ENCODE measurements at regions not wholly inside any gene's neighbourhood (a gene's known extent, or its start where the extent isn't known, plus 50 kb on each side); places are given as distances from the start of the nearest gene placed in this dataset.
"Not testable (repeated sequence)": the region's sequence is repeated elsewhere in the genome, so short reads cannot be mapped to it uniquely, and the experiment has no call there.

DNA sequence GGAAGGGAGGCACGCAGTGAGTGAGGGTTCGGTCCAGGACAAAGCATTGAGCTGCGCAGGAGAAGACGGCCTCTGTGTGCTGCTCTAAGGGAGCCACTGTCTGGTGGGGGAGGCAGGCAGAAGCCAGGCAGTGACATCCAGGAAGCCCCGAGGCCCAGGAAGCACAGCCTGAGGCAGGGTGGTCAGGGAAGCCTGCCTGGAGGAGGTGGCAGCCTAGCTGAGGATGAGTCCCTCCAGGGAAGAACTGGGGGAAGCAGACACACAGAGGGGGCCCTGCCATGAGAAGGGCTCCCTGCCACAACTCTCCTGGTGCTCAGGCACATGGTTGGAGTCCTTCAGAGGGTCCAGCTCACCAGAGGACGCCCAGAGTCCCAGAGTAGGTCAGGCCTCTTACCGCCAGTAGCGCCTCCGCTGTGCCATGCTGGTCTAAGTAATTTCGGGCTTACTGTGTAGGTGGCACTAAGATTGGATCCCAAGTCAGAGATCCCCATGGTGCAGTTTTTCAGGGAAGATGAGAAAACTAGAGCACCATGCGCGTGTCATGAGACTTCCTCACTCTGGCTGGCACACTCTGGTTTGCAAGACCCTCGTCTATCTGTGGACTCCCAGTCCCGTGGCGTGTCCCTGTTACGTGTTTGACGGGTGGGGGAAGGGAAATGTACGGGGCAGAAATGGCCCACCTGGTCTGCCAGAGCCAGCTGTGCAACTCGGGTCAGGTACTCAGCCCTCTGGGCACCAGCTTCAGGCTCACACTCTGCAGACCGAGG is 887.2 kb downstream of the BRD1 start:
- DNase-seq (ENCODE audit: low spot score) = no peak

DNA sequence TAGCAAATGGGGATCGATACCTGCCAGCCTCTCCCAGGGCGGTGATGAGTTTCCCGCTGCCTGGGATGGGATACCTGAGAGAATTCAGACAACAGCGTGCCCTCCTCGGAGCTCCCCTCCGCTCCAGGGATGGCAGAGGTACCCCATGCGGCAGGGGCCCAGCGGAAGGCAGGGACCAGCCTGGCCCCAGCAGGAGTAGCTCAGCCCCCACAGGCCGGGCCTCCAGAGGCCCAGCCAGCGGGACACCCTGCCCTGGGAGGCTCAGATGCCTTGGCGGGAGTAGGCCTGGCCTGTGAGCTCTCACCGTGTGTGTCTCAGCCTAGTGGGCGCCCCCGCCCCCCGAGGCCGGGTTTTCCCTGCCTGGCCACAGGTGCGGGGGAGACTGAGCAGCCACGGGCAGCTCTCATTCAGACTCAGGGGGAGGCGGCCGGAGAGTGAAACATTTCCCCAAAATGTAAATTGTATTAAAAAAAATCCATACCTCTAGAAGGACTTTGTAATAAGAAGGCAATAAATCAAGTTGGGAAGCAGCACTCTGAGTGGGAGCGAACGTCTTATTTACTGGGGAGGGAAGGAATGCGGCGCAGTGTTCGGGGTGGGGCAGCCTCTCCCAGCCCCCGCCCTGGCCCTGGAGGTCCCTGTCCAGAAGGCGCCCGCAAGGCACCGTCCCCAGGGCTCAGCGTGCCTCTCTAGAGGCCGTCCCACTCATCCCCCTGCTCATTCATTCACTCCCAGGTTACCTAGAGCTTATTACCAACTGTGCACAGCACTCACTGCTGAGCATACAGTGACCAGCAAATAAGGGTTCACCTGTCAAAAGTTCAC is 888.0 kb downstream of the BRD1 start:
- DNase-seq (ENCODE audit: low spot score) = no peak

DNA sequence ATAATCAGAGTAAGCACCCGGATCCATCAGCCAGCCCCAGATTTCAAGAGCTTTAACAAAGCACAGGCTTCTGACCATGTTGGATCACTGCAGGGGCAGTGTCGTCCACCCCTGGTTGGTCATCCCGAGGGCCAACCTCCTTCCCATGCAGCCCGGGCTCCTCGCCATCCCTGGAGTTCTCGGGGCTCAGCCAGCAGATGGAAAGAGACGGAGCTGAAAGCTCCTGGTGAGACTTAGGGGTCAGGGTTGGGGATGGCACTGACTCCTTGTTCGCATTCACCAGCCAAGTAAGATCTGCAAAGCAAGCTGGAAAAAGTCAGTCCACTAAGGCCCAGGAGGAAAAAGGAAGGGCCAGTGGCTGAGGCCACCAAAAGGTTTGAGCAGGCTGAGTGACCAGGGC is 888.9 kb downstream of the BRD1 start:
- no peak for DNase-seq (ENCODE audit: low spot score)

DNA sequence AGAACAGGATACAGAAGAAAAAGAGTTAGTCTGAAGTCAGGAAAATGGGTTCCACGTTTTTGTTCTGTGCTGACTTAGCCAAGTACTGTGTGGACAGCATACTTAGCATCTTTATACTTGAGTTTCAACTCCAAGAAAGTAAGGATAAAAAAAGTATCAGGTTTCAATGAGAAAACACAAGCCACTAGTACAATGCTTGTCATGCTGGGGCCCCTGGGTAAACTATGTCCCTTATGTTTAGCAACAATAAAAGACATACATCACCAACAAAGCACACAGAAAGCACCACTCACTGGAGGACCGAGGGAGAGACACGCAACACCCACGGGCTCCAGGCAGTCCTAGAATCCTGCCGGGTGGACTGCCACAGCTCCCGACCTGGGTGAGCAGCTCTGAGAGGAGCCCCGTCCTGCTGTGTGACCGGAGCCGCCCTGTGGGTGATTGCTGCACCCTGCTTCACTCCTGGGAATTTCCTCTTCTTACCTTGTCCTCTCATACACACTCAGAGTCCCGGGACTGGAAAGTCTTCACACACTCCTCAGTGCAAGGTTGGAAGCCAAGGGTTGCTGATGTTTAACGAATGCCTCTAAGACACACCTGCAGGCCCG is 890.5 kb downstream of the BRD1 start:
- no peak for DNase-seq (ENCODE audit: low spot score)

DNA sequence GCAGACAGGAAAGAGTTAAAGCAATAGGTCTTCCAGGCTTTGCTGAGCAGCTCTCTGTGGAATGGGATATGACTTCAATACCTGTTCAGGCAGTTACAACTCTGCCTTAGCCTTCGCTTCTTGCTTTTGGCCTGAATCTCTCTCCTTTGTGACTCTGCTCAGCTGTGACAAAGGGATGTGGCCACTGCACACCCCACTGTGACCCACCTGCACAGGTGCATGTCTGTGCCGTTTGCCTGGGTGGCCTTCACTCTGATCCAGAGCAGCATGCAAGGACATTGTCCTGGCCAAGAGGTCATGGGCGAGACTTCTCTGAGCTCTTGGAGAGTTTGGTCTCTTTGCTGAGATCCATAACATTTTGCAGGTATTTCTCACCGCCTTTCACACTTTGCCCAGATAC is 891.3 kb downstream of the BRD1 start:
- no peak for DNase-seq (ENCODE audit: low spot score)

DNA sequence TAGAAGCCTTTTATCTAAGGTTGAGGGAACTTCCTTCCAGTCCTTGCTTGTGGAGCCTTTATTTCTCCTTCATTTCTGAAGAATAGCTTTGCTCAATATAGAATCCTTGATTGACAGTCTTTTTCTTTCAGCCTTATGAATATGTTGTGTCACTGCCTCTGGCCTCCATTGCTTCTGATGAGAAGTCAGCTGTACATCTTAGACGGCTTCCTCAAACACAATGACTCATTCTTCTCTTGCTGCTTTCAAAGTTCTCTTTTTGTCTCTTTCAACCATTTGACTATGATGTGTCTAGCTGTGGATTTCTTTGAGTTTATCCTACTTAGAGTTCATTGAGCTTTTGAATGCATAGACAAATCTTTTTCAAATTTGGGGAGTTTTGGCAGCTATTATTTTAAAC is 893.2 kb downstream of the BRD1 start:
- DNase-seq (ENCODE audit: low spot score) = no peak

DNA sequence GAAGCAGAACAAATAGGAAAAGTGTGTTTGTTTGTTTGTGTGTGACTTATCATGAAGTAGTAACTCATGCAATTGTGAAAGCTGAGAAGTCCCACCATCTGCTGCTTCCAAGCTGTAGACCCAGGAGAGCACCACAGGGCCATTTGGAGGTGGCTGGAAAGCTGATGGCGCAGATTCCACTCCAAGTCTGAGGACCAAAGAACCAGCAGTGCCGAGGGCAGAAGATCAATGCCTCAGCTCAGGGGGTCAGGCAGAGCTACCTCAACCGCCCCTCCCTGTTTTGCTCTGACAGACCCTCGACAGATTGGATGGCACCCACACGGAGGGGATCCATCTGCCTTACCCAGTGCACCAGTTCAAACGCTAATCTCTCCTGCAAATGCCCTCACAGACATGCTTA is 896.2 kb downstream of the BRD1 start:
- no peak for DNase-seq (ENCODE audit: low spot score)

DNA sequence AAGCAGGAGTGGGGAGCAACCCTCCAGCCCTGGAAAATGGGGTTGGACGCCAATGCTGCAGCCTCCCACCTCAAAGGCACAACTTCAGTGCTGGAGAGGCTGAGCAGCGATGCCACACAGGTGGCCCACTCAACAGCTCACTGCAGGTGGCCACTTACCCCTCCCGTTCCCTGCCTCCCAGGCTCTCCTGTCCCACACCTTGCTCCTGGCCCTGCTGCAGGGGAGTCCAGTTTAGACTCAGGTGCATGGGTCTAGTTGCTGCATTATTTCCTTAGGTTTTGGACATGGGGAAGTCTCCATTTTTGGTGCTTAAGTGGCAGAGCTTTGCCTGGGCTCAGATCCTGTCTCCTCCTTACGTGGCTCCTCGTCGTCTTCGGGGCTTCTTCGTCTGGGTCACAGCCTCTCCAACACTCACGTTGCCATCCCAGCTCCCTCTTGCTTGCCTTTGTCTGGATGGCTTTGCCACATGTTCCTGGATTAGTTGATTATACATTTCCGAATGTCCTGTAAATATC is 898.3 kb downstream of the BRD1 start:
- no peak for DNase-seq (ENCODE audit: low spot score)

DNA sequence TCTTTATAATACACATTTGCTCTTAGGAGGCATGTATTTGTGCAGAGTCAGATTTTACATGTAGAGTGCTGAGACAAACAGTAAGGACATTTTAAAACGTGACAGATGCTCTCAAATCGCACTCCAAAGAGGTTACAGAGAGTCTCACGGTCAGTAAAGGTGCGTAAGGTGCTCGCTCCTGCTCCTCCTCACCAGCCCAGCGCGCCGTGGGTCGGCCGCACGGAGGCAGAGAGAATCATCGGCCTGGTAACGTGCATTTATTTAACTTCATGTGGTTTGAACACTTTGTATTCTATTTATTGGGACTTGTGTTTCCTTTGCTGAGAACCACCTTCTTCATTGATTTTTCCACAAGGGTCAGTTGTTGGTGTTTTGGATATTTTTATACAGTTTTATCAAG is 900.1 kb downstream of the BRD1 start:
- no peak for DNase-seq (ENCODE audit: low spot score)

DNA sequence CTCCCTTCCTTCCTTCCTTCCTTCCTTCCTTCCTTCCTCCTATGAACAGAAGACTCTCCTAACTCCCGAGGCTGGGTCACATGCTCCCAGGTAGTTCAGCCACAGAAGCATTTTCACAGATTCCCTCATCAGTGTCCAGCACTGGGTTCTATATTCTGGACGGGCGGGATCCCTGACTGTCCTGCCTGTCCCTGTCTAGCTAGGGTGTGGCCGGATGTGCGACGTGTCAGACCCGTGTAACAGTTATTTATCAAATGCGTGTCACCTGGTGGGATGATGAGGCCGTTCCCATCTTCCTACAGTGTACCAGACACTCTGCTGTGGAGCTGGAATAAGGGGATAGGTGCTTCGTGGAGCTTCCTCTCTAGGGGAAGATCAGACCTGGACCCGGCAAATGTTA is 901.0 kb downstream of the BRD1 start:
- DNase-seq (ENCODE audit: low spot score) = no peak

DNA sequence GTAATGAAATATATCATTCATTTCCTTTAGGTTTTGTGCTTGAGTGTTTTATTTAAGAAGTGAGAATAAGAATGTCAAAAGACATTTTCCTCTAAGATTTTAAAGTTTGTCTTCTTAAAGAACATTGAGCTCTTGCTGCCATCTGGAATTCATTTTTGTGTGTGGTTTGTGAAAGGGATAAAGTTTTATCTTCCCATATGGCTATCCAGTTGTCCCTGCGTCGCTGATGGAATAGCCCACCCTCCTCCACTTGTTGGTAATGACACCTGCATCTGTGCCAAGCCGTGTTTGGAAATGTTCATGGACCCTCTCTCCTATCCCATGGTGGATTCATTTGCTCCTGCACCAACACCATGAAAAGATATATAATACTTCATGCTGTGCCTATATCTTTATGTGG is 901.5 kb downstream of the BRD1 start:
- no peak for DNase-seq (ENCODE audit: low spot score)

DNA sequence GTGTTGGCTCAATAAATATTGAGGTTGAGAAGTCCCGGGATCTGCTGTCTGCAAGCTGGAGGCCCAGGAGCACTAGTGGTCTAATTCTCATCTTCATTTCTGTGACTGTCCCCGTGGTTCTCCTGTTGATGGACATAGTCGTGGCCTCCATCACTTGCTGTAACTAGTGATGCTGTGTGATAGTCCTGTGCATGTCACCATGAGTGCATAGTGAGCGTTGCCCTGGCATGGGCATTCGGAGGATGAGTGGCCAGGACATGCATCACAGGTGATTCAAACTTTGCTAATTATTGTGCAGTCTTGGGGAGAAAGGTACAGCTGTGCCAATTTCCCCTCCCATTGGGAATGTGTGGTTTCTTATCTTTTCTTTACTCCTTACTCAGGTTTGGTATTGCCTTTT is 902.2 kb downstream of the BRD1 start:
- no peak for DNase-seq (ENCODE audit: low spot score)

DNA sequence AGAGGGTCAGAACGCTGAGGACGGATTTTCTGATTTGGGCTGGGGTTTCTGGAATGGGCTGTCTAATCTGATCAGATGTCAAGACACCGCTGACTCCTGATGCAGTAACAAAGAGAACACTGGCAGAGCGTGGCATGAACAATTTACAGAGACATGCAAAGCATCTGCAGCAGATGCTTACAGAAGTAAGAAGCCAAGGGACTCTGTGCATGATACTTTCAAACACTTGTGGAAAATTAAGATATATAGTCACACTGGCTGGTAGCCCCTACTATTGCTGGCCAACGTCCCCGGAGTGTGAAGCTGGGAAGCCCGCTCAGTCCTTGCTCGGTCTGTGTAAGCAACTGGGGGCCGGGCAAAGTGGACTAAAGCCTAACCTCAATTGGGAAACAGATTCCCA is 903.7 kb downstream of the BRD1 start:
- DNase-seq (ENCODE audit: low spot score) = no peak

DNA sequence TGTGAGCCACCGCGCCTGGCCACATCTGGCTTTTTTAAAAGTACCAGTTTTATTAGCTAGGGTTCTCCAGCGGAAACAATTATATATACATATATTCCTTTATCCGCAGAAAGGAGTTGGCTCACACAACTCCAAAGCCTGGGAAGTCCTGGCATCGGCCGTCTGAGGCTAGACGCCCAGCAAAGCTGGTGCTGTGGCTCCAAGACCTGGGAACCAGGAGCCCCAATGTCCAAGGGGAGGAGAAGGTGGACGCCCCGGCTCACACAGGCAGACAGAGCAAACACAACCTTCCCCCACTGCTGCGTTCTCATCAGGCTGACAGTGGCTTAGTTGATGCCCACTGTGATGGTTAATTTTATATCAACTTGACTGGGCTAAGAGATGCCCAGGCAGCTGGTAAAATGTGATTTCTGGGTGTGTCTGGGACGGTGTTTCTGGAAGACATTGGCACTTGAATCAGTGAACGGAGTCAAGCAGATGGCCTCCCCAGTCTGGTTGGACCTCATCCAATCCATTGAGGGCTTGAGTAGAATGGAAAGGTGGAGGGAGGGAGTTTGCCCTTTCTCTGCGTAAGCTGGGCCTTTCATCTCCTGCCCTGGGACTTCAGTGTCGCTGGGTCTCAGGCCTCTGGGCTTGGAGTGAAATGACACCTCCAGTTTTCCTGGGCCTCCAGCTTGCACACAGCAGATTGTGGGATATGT is 904.4 kb downstream of the BRD1 start:
- DNase-seq (ENCODE audit: low spot score) = no peak

DNA sequence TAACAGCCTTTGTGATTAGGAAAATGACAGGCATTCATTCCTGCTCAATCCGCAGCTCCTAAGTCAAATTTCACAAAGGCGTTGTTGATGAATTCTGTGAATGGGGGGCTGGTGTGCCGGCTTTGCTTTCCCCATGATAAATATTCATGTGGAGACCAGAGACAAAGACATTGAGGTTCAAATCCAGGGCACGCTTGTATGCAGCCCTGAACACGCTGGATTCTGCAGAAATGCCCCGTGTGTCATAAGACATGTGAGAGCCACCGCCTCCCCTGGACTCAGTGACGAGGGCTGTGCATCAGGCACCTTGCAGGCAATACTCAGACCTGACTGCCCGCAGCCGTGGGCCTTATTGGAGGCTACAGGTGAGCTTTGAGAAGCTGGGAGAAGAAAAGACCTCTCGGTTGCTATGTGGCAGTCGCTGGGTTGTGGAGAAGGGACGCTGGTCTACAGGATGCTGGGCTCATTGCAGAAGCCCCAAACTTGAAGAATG is 906.2 kb downstream of the BRD1 start:
- DNase-seq (ENCODE audit: low spot score) = no peak

DNA sequence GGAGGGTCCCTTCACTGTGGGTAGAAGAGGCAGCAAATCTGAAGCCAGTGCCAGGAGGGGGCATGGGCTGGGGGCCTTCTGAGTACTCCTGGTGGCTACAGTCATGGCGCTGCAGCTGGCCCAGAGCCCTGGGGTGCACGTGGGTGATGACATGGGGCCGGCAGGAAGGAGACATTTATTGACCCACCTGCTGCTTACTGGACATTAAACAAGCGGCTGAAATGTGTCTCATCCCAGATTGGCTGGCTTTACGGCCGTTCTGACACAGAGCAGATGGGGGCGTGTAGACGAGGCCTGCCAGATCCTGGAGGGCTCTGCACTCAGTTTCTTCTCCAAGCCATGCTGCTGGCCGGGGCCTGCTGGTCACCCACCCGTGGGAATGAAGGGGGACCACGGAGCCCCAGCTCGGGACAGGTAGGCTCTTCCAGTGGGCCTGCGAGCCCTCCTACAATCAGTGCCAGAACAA is 906.9 kb downstream of the BRD1 start:
- DNase-seq (ENCODE audit: low spot score) = no peak

DNA sequence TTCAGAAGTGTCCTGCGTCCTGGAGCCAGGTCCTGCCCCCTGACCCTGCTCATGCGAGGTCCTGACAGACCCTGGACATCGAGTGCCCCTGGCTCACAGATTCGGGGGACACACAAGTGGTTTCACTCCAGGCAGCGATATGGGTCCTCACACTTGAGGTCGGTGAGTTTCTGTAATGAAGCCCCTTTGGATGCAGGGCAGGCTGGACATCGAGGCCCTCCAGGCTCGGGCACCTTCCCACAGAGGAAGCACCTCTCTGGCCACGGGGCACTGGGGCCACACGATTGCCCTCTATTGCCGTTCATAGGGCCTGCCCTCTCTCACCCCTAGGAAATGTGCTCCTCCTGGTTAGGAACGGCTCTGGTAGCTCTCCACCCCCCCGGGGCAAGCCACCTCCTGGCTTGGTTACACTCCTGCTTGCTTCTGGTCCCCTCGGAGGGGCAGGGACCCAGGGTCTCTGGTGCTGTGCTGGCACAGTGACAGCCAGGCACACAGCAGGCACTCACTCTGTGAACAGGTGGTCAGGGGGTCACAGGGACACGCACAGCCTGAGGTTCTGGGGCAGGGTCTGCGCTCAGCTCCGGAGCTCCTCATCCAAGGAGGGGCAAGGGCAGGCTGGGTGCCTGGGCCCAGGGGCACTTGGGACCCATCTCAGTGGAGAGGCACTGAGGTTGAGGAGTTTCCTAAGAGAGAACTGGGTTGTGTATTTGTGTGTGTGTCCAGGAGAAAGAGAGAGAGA is 907.7 kb downstream of the BRD1 start:
- DNase-seq (ENCODE audit: low spot score) = no peak

DNA sequence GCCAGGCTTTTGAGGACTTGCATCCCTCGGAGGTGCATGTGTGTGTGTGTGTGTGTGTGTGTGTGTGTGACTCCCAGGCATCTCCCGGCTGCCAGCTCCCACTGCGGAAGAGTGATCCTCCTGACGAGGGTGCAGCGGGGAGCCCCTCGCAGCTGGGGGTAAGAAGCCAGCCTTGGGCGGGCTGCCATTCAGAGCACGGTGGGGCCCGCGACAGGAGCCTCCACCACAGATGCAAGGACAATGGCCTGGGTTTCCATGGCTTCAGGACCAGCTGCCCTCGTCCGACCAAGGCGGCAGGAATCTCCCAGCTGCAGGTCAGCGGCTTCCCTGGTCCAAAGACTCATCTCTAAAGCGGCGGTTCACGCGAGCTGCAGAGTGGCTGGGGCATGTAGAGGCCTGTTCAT is 908.5 kb downstream of the BRD1 start:
- DNase-seq (ENCODE audit: low spot score) = no peak

DNA sequence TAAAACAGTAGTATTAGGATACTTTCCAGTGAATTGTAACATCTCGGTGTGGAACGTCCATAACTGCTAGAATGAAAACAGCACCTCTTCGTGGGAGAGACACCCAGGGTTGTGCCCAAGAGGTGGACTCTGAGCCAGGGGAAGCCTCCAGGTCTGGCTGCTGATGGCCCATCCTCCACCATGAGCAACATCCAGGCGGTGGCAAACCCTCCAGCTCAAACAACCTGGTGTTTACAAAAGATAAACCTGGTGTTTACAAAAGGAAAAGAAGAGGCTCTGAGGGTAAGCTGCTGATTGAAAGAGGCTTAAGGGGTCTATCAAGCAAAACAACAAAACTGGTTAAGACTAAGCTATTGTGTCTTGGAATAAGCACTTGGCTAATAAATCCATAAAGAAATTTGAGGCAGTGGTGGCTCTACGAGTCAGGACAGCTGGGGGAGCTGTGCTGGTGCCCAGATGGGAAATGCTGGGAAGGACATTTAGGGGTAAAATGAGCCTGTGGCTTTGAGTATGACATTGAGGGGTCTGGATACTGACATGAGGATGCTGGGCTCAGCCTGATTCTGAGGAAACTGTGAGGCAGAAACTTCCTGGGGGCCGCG is 909.0 kb downstream of the BRD1 start:
- DNase-seq (ENCODE audit: low spot score) = no peak

DNA sequence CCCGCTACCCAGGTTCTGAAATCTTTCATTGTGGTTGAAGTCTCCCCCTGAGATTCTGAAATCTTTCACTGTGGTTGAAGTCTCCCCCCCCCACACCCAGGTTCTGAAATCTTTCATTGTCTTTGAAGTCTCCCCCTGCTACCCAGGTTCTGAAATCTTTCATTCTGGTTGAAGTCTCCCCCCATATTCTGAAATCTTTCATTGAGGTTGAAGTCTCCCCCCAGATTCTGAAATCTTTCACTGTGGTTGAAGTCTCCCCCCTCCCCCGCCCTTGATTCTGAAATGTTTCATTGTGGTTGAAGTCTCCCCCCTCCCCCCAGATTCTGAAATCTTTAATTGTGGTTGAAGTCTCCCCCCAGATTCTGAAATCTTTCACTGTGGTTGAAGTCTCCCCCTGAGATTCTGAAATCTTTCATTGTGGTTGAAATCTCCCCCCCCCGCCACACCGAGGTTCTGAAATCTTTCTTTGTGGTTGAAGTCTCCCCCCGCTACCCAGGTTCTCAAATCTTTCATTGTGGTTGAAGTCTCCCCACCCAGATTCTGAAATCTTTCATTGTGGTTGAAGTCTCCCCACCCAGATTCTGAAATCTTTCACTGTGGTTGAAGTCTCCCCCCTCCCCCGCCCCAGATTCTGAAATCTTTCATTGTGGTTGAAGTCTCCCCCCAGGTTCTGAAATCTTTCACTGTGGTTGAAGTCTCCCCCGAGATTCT is 915.2 kb downstream of the BRD1 start:
- DNase-seq (ENCODE audit: low spot score) = not testable (repeated sequence)
